ENCODE measurements at regions not wholly inside any gene's neighbourhood (a gene's known extent, or its start where the extent isn't known, plus 50 kb on each side); places are given as distances from the start of the nearest gene placed in this dataset.

GRCh38 chr11:115556984-115557383, 52.8 kb upstream of the CADM1 start:
- intact Hi-C loops (cut with DNase I) = no loop called here
- DNase-seq (no peak), FAIRE-seq (no peak)
- Histone ChIP-seq H3K4me1 (ENCODE audit: control insufficient read depth in 2 of 3, insufficient read depth in 2 of 3, low read depth in 1 of 3, low read length in 3 of 3) (no peaks in the 10 kb centered on the region), H3K9ac (ENCODE audit: low read length in 3 of 3) (no peak overlapping the region), H3K9me3 (ENCODE audit: control insufficient read depth in 2 of 3, insufficient read depth in 1 of 3, low read length in 3 of 3) (no peaks in the 10 kb centered on the region), H3K4me3 (ENCODE audit: low read length in 3 of 3) (no peak overlapping the region), H3K27me3 (ENCODE audit: control insufficient read depth, insufficient read depth, low read length) (no peaks in the 10 kb centered on the region), H3K36me3 (ENCODE audit: control insufficient read depth in 2 of 3, insufficient read depth in 3 of 3, low read length in 3 of 3) (no peaks in the 10 kb centered on the region), H3K27ac (ENCODE audit: low read depth in 2 of 2, low read length in 2 of 2) (no peak overlapping the region)
- no peak for TF ChIP-seq CTCF (IDR thresholded peaks at IDR 0.05; ENCODE audit: borderline replicate concordance, extremely low read depth, insufficient read depth)

- DNase-seq (no peak), FAIRE-seq (no peak)
- Histone ChIP-seq H3K9ac (ENCODE audit: low read length in 3 of 3) (no peak overlapping the region), H3K9me3 (ENCODE audit: control insufficient read depth in 2 of 3, insufficient read depth in 1 of 3, low read length in 3 of 3) (no peaks in the 10 kb centered on the region), H3K36me3 (ENCODE audit: control insufficient read depth in 2 of 3, insufficient read depth in 3 of 3, low read length in 3 of 3) (no peaks in the 10 kb centered on the region), H3K27me3 (ENCODE audit: control insufficient read depth, insufficient read depth, low read length) (no peaks in the 10 kb centered on the region), H3K27ac (ENCODE audit: low read depth in 2 of 2, low read length in 2 of 2) (no peak overlapping the region), H3K4me3 (ENCODE audit: low read length in 3 of 3) (no peak overlapping the region), H3K4me1 (ENCODE audit: control insufficient read depth in 2 of 3, insufficient read depth in 2 of 3, low read depth in 1 of 3, low read length in 3 of 3) (no peaks in the 10 kb centered on the region)
- no peak for TF ChIP-seq CTCF (IDR thresholded peaks at IDR 0.05; ENCODE audit: borderline replicate concordance, extremely low read depth, insufficient read depth)
- intact Hi-C loops (cut with DNase I) = no loop called here
These were observed 51.3 kb upstream of the CADM1 start for GRCh38 chr11:115555336-115556090.
